Vagina (tissue), 2 donors: ENCODE measurements at regions not wholly inside any gene's neighbourhood (a gene's known extent, or its start where the extent isn't known, plus 50 kb on each side); places are given as distances from the start of the nearest gene placed in this dataset.

Source experiments
- CTCF ChIP-seq, 3 experiments: fragments of 450-650 bp in 2 of 3; fragments of 200-600 bp in 1 of 3; sonication (generic) in 1 of 3; IDR thresholded peaks; one replicate each; pipeline ENCODE4 v1.5.1; 2017 to 2019; ENCODE audit warnings: antibody characterized with exemption in 3 of 3, mild to moderate bottlenecking in 2 of 3, moderate library complexity in 2 of 3
- POLR2AphosphoS5 ChIP-seq, 2 donors: sonication (generic); formaldehyde crosslinking; IDR thresholded peaks; one replicate each; pipeline ENCODE4 v1.9.0; 2017; ENCODE audit warnings: antibody characterized with exemption in 2 of 2, mild to moderate bottlenecking in 2 of 2, low read depth in 1 of 2; ENCODE audit not compliant: insufficient read depth in 1 of 2

GRCh38 chr17:55859301-55859795 is 108.5 kb downstream of the PCTP start:
- TF ChIP-seq CTCF (IDR thresholded peaks at IDR 0.05) (no peak), POLR2AphosphoS5 (IDR thresholded peaks at IDR 0.05; ENCODE audit: insufficient read depth in 1 of 2, low read depth in 1 of 2) (no peak)
